HAP-1 (cell line): ENCODE measurements at regions not wholly inside any gene's neighbourhood (a gene's known extent, or its start where the extent isn't known, plus 50 kb on each side); places are given as distances from the start of the nearest gene placed in this dataset.

Experiments
- DNase-seq, 2 experiments: peaks; one replicate each; pipeline ENCODE4 v3.0.0-alpha.2; 2016 to 2020; ENCODE audit warnings: low spot score in 2 of 2
- H3K27me3 ChIP-seq: fragments of 250-450 bp; sonication (Bioruptor Pico); 2 replicates; pipeline ENCODE4 v1.5.1; 2020; ENCODE audit warnings: low read depth, mild to moderate bottlenecking, moderate library complexity
- H3K36me3 ChIP-seq: fragments of 250-450 bp; sonication (Bioruptor Pico); replicated peaks from 2 replicates; pipeline ENCODE4 v1.5.1; 2020; ENCODE audit warnings: mild to moderate bottlenecking
- H3K4me1 ChIP-seq: fragments of 250-450 bp; sonication (Bioruptor Pico); 2 replicates; pipeline ENCODE4 v1.5.1; 2020; ENCODE audit warnings: mild to moderate bottlenecking
- H3K4me3 ChIP-seq: fragments of 250-450 bp; sonication (Bioruptor Pico); 2 replicates; pipeline ENCODE4 v1.5.1; 2020; ENCODE audit warnings: mild to moderate bottlenecking, moderate library complexity
- H3K9me3 ChIP-seq: fragments of 250-450 bp; sonication (Bioruptor Pico); 2 replicates; pipeline ENCODE4 v1.5.1; 2020; ENCODE audit warnings: mild to moderate bottlenecking, moderate library complexity
- in situ Hi-C: fragments of 300-500 bp; cut with MboI; formaldehyde crosslinking; loops from 3 replicates; pipeline ENCODE4 v1.14.3; 2020; ENCODE audit warnings: low sequenced_read_pairs, inconsistent platforms, mixed read lengths

- Histone ChIP-seq H3K27me3 (peaks cover 42% of the 10 kb centered on the region), H3K9me3 (peaks cover 4% of the 10 kb centered on the region; the same call in 1 of the 2 replicates), H3K36me3 (no peaks in the 10 kb centered on the region), H3K4me1 (no peaks in the 10 kb centered on the region), H3K4me3 (no peak overlapping the region)
- in situ Hi-C loops: no loop called here
- DNase-seq: no peak
Measured at GRCh38 chr15:69990566-69991421, 106.9 kb downstream of the TLE3 start.

- in situ Hi-C loops: no loop called here
- Histone ChIP-seq H3K36me3 (no peaks in the 10 kb centered on the region), H3K4me1 (no peaks in the 10 kb centered on the region), H3K9me3 (peaks cover 4% of the 10 kb centered on the region; the same call in 1 of the 2 replicates), H3K27me3 (peaks cover 35% of the 10 kb centered on the region), H3K4me3 (no peak overlapping the region)
- no peak for DNase-seq
Measured at GRCh38 chr15:69991551-69991980, 106.2 kb downstream of the TLE3 start.

DNA sequence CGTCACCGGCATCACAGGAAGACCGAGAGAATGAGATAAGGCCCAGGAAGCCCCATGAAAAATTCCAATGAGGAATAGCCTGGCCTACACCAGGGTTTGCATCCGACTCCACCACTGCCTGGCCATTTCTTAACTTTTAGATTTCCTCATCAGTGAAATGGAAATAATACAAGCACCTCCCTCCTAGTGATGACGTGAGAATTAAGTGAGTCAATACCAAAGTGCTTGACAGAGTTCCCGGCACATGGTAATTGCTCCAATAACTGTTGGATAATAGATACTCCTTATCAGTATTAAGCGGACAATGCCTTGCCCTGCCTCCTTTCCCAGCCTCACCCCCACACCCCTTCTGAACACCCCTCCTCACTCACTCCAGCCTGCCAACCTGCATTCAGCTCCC is 105.4 kb downstream of the TLE3 start:
- peaks cover 27% of the 10 kb centered on the region for H3K27me3 ChIP-seq
- peaks cover 4% of the 10 kb centered on the region; the same call in 1 of the 2 replicates for H3K9me3 ChIP-seq
- no peaks in the 10 kb centered on the region for H3K36me3 ChIP-seq
- H3K4me1 ChIP-seq: no peaks in the 10 kb centered on the region
- H3K4me3 ChIP-seq: no peak overlapping the region
- in situ Hi-C loops: no loop called here
- no peak for DNase-seq

GRCh38 chr15:69994429-69995205 is 103.1 kb downstream of the TLE3 start:
- Histone ChIP-seq H3K27me3 (peaks cover 11% of the 10 kb centered on the region; the same call in 1 of the 2 replicates), H3K36me3 (no peaks in the 10 kb centered on the region), H3K9me3 (peaks cover 4% of the 10 kb centered on the region; the same call in 1 of the 2 replicates), H3K4me3 (no peak overlapping the region), H3K4me1 (no peaks in the 10 kb centered on the region)
- in situ Hi-C loops: no loop called here
- no peak for DNase-seq

DNA sequence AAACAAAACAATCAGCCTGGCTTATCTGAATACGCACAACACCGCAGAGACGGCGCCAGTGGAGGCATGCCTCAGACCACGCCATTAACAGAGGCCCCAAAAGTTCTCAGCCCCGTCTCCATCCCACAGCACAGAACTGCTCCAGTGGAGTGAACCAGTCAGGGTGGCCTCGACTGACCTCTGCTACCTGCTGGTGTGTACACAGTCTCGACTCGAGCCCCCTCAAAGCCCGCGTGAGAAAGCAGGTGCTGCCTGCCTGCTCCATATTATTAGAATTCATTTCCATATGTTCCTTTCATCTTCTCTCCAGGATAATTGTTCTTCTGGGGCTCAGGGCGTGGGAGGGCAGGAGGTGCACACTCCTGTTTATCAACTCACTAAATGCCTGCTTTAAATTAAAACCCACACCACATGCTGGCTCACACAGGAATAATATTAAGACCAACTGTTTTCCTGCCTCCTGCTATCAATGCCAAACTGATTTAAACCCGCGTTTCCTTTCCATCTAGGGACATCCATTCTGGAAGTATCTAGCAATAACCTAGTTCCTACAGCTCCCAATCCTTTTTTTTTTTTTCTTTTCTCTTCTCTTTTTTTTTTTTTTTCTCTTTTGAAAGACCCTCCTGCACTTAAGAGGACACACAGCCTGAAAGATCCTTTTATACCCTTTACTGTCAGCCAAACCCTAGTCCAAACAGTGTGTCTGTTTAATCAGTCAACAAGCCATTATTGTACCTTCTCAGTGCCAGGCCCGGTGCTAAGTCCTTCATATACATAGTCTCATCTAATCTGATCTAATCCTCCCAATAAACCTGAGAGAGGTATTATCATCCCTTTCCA is 101.2 kb downstream of the TLE3 start:
- Histone ChIP-seq H3K4me1 (no peaks in the 10 kb centered on the region), H3K27me3 (no peaks in the 10 kb centered on the region), H3K4me3 (no peak overlapping the region), H3K36me3 (no peaks in the 10 kb centered on the region), H3K9me3 (peaks cover 4% of the 10 kb centered on the region; the same call in 1 of the 2 replicates)
- in situ Hi-C loops: no loop called here
- DNase-seq: no peak

- Histone ChIP-seq H3K4me1 (no peaks in the 10 kb centered on the region), H3K4me3 (no peak overlapping the region), H3K9me3 (peaks cover 4% of the 10 kb centered on the region; the same call in 1 of the 2 replicates), H3K27me3 (no peaks in the 10 kb centered on the region), H3K36me3 (no peaks in the 10 kb centered on the region)
- no peak for DNase-seq
- in situ Hi-C loops: no loop called here
Measured at GRCh38 chr15:69997161-69997485, 100.6 kb downstream of the TLE3 start.
